ENCODE measurements at regions not wholly inside any gene's neighbourhood (a gene's known extent, or its start where the extent isn't known, plus 50 kb on each side); places are given as distances from the start of the nearest gene placed in this dataset.
"Not testable (repeated sequence)": the region's sequence is repeated elsewhere in the genome, so short reads cannot be mapped to it uniquely, and the experiment has no call there.

GRCh38 chr7:65699715-65700356 lies 173.0 kb upstream of the VKORC1L1 start:
- H3K4me1 ChIP-seq (replicated peaks): peaks cover 14% of the 10 kb centered on the region
- H3K27me3 ChIP-seq (replicated peaks); H3K27ac ChIP-seq; H3K4me3 ChIP-seq; H3K36me3 ChIP-seq; H3K9me3 ChIP-seq (replicated peaks): not testable (repeated sequence)
- DNase-seq (ENCODE audit: low read depth in 1 of 2, low spot score in 2 of 2): peak in 1 of 2 experiments; percentile 26

- H3K27ac ChIP-seq; H3K9me3 ChIP-seq (replicated peaks); DNase-seq (ENCODE audit: low read depth in 1 of 2, low spot score in 2 of 2); H3K4me1 ChIP-seq (replicated peaks); H3K4me3 ChIP-seq; H3K36me3 ChIP-seq; H3K27me3 ChIP-seq (replicated peaks): not testable (repeated sequence)
Measured at GRCh38 chr7:65719123-65719798, 153.6 kb upstream of the VKORC1L1 start.

GRCh38 chr7:65722361-65722792 lies 150.5 kb upstream of the VKORC1L1 start:
- H3K4me3 ChIP-seq: no peak overlapping the region
- DNase-seq (ENCODE audit: low read depth in 1 of 2, low spot score in 2 of 2): peak in 1 of 2 experiments; percentile 24
- H3K36me3 ChIP-seq: no peaks in the 10 kb centered on the region
- H3K9me3 ChIP-seq (replicated peaks): no peaks in the 10 kb centered on the region
- no peak overlapping the region for H3K27ac ChIP-seq
- no peaks in the 10 kb centered on the region for H3K4me1 ChIP-seq (replicated peaks)
- no peaks in the 10 kb centered on the region for H3K27me3 ChIP-seq (replicated peaks)

GRCh38 chr7:65727182-65727581 lies 145.7 kb upstream of the VKORC1L1 start:
- H3K9me3 ChIP-seq (replicated peaks); H3K4me3 ChIP-seq; H3K4me1 ChIP-seq (replicated peaks); H3K27me3 ChIP-seq (replicated peaks); H3K36me3 ChIP-seq; H3K27ac ChIP-seq; DNase-seq (ENCODE audit: low read depth in 1 of 2, low spot score in 2 of 2): not testable (repeated sequence)

GRCh38 chr7:65731129-65731528 lies 141.7 kb upstream of the VKORC1L1 start:
- Histone ChIP-seq H3K27me3 (replicated peaks) (no peaks in the 10 kb centered on the region), H3K4me1 (replicated peaks) (peaks cover 14% of the 10 kb centered on the region), H3K9me3 (replicated peaks) (no peaks in the 10 kb centered on the region), H3K27ac (no peak overlapping the region), H3K36me3 (no peaks in the 10 kb centered on the region), H3K4me3 (no peak overlapping the region)
- DNase-seq (ENCODE audit: low read depth in 1 of 2, low spot score in 2 of 2): no peak

GRCh38 chr7:65731562-65732035 lies 141.3 kb upstream of the VKORC1L1 start:
- H3K36me3 ChIP-seq: no peaks in the 10 kb centered on the region
- no peaks in the 10 kb centered on the region for H3K9me3 ChIP-seq (replicated peaks)
- H3K27ac ChIP-seq: no peak overlapping the region
- H3K27me3 ChIP-seq (replicated peaks): no peaks in the 10 kb centered on the region
- no peak overlapping the region for H3K4me3 ChIP-seq
- no peak for DNase-seq (ENCODE audit: low read depth in 1 of 2, low spot score in 2 of 2)
- H3K4me1 ChIP-seq (replicated peaks): peaks cover 14% of the 10 kb centered on the region

GRCh38 chr7:65744406-65744805 lies 128.5 kb upstream of the VKORC1L1 start:
- DNase-seq (ENCODE audit: low read depth in 1 of 2, low spot score in 2 of 2): no peak

GRCh38 chr7:65746398-65746669 lies 126.5 kb upstream of the VKORC1L1 start:
- no peaks in the 10 kb centered on the region for H3K27me3 ChIP-seq (replicated peaks)
- H3K27ac ChIP-seq: peak overlapping the region; percentile 67
- no peak for DNase-seq (ENCODE audit: low read depth in 1 of 2, low spot score in 2 of 2)
- H3K4me1 ChIP-seq (replicated peaks): peaks cover 28% of the 10 kb centered on the region
- peaks cover 15% of the 10 kb centered on the region for H3K36me3 ChIP-seq
- H3K4me3 ChIP-seq: no peak overlapping the region
- no peaks in the 10 kb centered on the region for H3K9me3 ChIP-seq (replicated peaks)

More at GRCh38 chr7:65744406-65744805, 128.5 kb upstream of the VKORC1L1 start:
- H3K4me3 ChIP-seq: no peak overlapping the region
- no peaks in the 10 kb centered on the region for H3K27me3 ChIP-seq (replicated peaks)
- H3K36me3 ChIP-seq: peaks cover 20% of the 10 kb centered on the region
- no peaks in the 10 kb centered on the region for H3K9me3 ChIP-seq (replicated peaks)
- H3K27ac ChIP-seq: no peak overlapping the region
- peaks cover 22% of the 10 kb centered on the region for H3K4me1 ChIP-seq (replicated peaks)

GRCh38 chr7:65749039-65749438 lies 123.8 kb upstream of the VKORC1L1 start:
- no peak overlapping the region for H3K4me3 ChIP-seq
- H3K4me1 ChIP-seq (replicated peaks): peaks cover 33% of the 10 kb centered on the region
- peaks cover 22% of the 10 kb centered on the region for H3K36me3 ChIP-seq
- no peaks in the 10 kb centered on the region for H3K9me3 ChIP-seq (replicated peaks)
- no peak overlapping the region for H3K27ac ChIP-seq
- H3K27me3 ChIP-seq (replicated peaks): no peaks in the 10 kb centered on the region
- no peak for DNase-seq (ENCODE audit: low read depth in 1 of 2, low spot score in 2 of 2)

GRCh38 chr7:65749518-65749917 lies 123.4 kb upstream of the VKORC1L1 start:
- Histone ChIP-seq H3K27me3 (replicated peaks) (no peaks in the 10 kb centered on the region), H3K4me3 (no peak overlapping the region), H3K4me1 (replicated peaks) (peaks cover 33% of the 10 kb centered on the region), H3K9me3 (replicated peaks) (no peaks in the 10 kb centered on the region), H3K27ac (peak overlapping the region; percentile 75), H3K36me3 (peaks cover 22% of the 10 kb centered on the region)
- no peak for DNase-seq (ENCODE audit: low read depth in 1 of 2, low spot score in 2 of 2)

GRCh38 chr7:65750511-65751344 lies 122.1 kb upstream of the VKORC1L1 start:
- DNase-seq (ENCODE audit: low read depth in 1 of 2, low spot score in 2 of 2): peak; percentile 90 to 92
- Histone ChIP-seq H3K27me3 (replicated peaks) (no peaks in the 10 kb centered on the region), H3K4me1 (replicated peaks) (peaks cover 25% of the 10 kb centered on the region), H3K27ac (peak overlapping the region; percentile 75), H3K36me3 (peaks cover 28% of the 10 kb centered on the region), H3K4me3 (peak overlapping the region; percentile 63), H3K9me3 (replicated peaks) (no peaks in the 10 kb centered on the region)

GRCh38 chr7:65754070-65754469 lies 118.8 kb upstream of the VKORC1L1 start:
- H3K4me1 ChIP-seq (replicated peaks): peaks cover 14% of the 10 kb centered on the region
- H3K4me3 ChIP-seq; H3K9me3 ChIP-seq (replicated peaks); H3K27ac ChIP-seq; H3K27me3 ChIP-seq (replicated peaks); DNase-seq (ENCODE audit: low read depth in 1 of 2, low spot score in 2 of 2): not testable (repeated sequence)
- H3K36me3 ChIP-seq: peaks cover 37% of the 10 kb centered on the region

GRCh38 chr7:65758991-65759390 lies 113.9 kb upstream of the VKORC1L1 start:
- H3K4me3 ChIP-seq; H3K27ac ChIP-seq; H3K27me3 ChIP-seq (replicated peaks); H3K9me3 ChIP-seq (replicated peaks); H3K4me1 ChIP-seq (replicated peaks); DNase-seq (ENCODE audit: low read depth in 1 of 2, low spot score in 2 of 2): not testable (repeated sequence)
- peaks cover 26% of the 10 kb centered on the region for H3K36me3 ChIP-seq

- not testable (repeated sequence) for H3K9me3 ChIP-seq (replicated peaks); H3K27me3 ChIP-seq (replicated peaks); H3K4me1 ChIP-seq (replicated peaks); DNase-seq (ENCODE audit: low read depth in 1 of 2, low spot score in 2 of 2); H3K4me3 ChIP-seq
- Histone ChIP-seq H3K36me3 (peaks cover 16% of the 10 kb centered on the region), H3K27ac (peak overlapping the region; percentile 54)
Measured at GRCh38 chr7:65762712-65763111, 110.2 kb upstream of the VKORC1L1 start.

All from SJSA1 (cell line).